ENCODE measurements at regions not wholly inside any gene's neighbourhood (a gene's known extent, or its start where the extent isn't known, plus 50 kb on each side); places are given as distances from the start of the nearest gene placed in this dataset.

DNA sequence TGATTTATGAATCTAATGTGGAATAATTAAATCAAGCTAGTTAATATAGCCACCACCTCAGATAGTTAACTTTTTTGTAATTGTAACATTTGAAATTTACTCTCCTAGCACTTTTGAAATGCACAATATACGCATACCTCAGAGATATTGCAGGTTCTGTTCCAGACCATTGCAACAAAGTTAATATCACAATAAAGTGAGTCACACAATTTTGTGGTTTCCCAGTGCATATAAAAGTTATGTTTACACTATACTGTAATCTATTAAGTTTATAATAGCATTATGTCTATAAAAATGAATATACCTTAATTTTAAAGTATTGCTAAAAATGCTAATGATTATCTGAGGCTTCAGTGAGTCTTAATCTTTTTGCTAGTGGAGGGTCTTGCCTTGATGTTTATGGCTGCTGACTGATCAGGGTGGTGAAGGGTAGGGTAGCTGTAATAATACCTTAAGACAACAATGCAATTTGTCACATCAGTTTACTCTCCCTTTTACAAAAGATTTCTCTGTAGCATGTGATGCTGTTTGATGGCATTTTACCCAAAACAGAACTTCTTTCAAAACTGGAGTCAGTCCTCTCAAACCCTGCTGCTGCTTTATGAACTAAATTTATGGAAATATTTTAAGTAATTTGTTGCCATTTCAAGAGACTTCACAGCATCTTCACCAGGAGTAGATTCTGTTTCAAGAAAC is 235.1 kb upstream of the ADAMTSL1 start:
- CTCF ChIA-PET (ENCODE audit: low intra/inter-chr PET ratio, low total read pairs) = no interaction called here
- H3K4me3 ChIP-seq (replicated peaks in 1 of 3; ENCODE audit: insufficient read depth in 1 of 3, low read depth in 2 of 3, low read length in 3 of 3) = no peak overlapping the region
- no peak overlapping the region for H2AFZ ChIP-seq (ENCODE audit: low read length)
- H3K4me2 ChIP-seq (ENCODE audit: low read depth, low read length) = no peak overlapping the region
- H4K20me1 ChIP-seq (ENCODE audit: insufficient read depth, low read length) = no peaks in the 10 kb centered on the region
- no TSS peak for BruUV-seq (replicated peaks)
- in situ Hi-C loops (cut with HindIII; ENCODE audit: extremely low pct_ligation_motif_present, low pct_unique_long_range_greater_than_20kb) (no loop called here), intact Hi-C loops (cut with micrococcal nuclease; ENCODE audit: unreplicated experiment) (no loop called here)
- DNase-seq (ENCODE audit: low spot score) (no peak), ATAC-seq (no peak), FAIRE-seq (no peak)
- no peaks in the 10 kb centered on the region for H3K36me3 ChIP-seq (replicated peaks in 1 of 2; ENCODE audit: control insufficient read depth in 1 of 2, insufficient read depth in 2 of 2, low read length in 2 of 2)
- H3K4me1 ChIP-seq (ENCODE audit: insufficient read depth, low read length) = no peaks in the 10 kb centered on the region
- H3K79me2 ChIP-seq (ENCODE audit: insufficient read depth, low read length) = no peaks in the 10 kb centered on the region
- H3K9me3 ChIP-seq (ENCODE audit: low read length) = peaks cover 6% of the 10 kb centered on the region; the same call in 1 of the 2 replicates
- POLR2A ChIA-PET = no interaction called here
- H3K27me3 ChIP-seq (ENCODE audit: control insufficient read depth in 1 of 2, insufficient read depth in 2 of 2, low read length in 2 of 2) = no peaks in the 10 kb centered on the region
- WGBS (ENCODE audit: low lambda C conversion rate) = 10% methylated on average over 1 of the region's 1 CpG
- no peak overlapping the region for H3K9ac ChIP-seq (ENCODE audit: insufficient read depth, low read depth, low read length)
- H3K27ac ChIP-seq (ENCODE audit: extremely low read length, insufficient read depth, low read length) = no peak overlapping the region
- TF ChIP-seq AKAP8 (CRISPR knock-in tag; IDR thresholded peaks at IDR 0.05) = no peak
- TF ChIP-seq ZNF138 (CRISPR knock-in tag; IDR thresholded peaks at IDR 0.05; ENCODE audit: low read depth) = no peak
- TF ChIP-seq, protein P1, sequence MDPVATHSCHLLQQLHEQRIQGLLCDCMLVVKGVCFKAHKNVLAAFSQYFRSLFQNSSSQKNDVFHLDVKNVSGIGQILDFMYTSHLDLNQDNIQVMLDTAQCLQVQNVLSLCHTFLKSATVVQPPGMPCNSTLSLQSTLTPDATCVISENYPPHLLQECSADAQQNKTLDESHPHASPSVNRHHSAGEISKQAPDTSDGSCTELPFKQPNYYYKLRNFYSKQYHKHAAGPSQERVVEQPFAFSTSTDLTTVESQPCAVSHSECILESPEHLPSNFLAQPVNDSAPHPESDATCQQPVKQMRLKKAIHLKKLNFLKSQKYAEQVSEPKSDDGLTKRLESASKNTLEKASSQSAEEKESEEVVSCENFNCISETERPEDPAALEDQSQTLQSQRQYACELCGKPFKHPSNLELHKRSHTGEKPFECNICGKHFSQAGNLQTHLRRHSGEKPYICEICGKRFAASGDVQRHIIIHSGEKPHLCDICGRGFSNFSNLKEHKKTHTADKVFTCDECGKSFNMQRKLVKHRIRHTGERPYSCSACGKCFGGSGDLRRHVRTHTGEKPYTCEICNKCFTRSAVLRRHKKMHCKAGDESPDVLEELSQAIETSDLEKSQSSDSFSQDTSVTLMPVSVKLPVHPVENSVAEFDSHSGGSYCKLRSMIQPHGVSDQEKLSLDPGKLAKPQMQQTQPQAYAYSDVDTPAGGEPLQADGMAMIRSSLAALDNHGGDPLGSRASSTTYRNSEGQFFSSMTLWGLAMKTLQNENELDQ (CRISPR knock-in tag; IDR thresholded peaks at IDR 0.05; ENCODE audit: borderline replicate concordance) = no peak
- no peak for TF ChIP-seq ZNF570 (CRISPR knock-in tag; IDR thresholded peaks at IDR 0.05; ENCODE audit: borderline replicate concordance)
- TF ChIP-seq, protein P2, sequence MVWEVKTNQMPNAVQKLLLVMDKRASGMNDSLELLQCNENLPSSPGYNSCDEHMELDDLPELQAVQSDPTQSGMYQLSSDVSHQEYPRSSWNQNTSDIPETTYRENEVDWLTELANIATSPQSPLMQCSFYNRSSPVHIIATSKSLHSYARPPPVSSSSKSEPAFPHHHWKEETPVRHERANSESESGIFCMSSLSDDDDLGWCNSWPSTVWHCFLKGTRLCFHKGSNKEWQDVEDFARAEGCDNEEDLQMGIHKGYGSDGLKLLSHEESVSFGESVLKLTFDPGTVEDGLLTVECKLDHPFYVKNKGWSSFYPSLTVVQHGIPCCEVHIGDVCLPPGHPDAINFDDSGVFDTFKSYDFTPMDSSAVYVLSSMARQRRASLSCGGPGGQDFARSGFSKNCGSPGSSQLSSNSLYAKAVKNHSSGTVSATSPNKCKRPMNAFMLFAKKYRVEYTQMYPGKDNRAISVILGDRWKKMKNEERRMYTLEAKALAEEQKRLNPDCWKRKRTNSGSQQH (CRISPR knock-in tag; IDR thresholded peaks at IDR 0.05; ENCODE audit: low read depth) = no peak
- TF ChIP-seq POLR2AphosphoS2 (IDR thresholded peaks at IDR 0.05; ENCODE audit: low read depth, low read length) = no peak
- TF ChIP-seq KAT8 (CRISPR knock-in tag; IDR thresholded peaks at IDR 0.05) = no peak
- no peak for TF ChIP-seq SMC3 (IDR thresholded peaks at IDR 0.05; ENCODE audit: low read length)
- no peak for TF ChIP-seq MZF1 (CRISPR knock-in tag; IDR thresholded peaks at IDR 0.05; ENCODE audit: borderline replicate concordance)
- TF ChIP-seq, protein P3, sequence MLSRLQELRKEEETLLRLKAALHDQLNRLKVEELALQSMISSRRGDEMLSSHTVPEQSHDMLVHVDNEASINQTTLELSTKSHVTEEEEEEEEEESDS (CRISPR knock-in tag; IDR thresholded peaks at IDR 0.05; ENCODE audit: borderline replicate concordance) = no peak
- no peak for TF ChIP-seq PHF21A (CRISPR knock-in tag; IDR thresholded peaks at IDR 0.05)
- TF ChIP-seq MIER2 (CRISPR knock-in tag; IDR thresholded peaks at IDR 0.05) = no peak
- TF ChIP-seq, protein P4, sequence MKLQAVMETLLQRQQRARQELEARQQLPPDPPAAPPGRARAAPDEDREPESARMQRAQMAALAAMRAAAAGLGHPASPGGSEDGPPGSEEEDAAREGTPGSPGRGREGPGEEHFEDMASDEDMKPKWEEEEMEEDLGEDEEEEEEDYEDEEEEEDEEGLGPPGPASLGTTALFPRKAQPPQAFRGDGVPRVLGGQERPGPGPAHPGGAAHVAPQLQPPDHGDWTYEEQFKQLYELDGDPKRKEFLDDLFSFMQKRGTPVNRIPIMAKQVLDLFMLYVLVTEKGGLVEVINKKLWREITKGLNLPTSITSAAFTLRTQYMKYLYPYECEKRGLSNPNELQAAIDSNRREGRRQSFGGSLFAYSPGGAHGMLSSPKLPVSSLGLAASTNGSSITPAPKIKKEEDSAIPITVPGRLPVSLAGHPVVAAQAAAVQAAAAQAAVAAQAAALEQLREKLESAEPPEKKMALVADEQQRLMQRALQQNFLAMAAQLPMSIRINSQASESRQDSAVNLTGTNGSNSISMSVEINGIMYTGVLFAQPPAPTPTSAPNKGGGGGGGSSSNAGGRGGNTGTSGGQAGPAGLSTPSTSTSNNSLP (IDR thresholded peaks at IDR 0.05; ENCODE audit: low read depth, low read length) = no peak
- TF ChIP-seq, protein P5, sequence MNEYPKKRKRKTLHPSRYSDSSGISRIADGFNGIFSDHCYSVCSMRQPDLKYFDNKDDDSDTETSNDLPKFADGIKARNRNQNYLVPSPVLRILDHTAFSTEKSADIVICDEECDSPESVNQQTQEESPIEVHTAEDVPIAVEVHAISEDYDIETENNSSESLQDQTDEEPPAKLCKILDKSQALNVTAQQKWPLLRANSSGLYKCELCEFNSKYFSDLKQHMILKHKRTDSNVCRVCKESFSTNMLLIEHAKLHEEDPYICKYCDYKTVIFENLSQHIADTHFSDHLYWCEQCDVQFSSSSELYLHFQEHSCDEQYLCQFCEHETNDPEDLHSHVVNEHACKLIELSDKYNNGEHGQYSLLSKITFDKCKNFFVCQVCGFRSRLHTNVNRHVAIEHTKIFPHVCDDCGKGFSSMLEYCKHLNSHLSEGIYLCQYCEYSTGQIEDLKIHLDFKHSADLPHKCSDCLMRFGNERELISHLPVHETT (CRISPR knock-in tag; conservative IDR thresholded peaks at IDR 0.05) = no peak
- no peak for TF ChIP-seq MTA3 (CRISPR knock-in tag; IDR thresholded peaks at IDR 0.05)
- no peak for TF ChIP-seq ZFP37 (CRISPR knock-in tag; IDR thresholded peaks at IDR 0.05; ENCODE audit: borderline replicate concordance)
- TF ChIP-seq, protein P6, sequence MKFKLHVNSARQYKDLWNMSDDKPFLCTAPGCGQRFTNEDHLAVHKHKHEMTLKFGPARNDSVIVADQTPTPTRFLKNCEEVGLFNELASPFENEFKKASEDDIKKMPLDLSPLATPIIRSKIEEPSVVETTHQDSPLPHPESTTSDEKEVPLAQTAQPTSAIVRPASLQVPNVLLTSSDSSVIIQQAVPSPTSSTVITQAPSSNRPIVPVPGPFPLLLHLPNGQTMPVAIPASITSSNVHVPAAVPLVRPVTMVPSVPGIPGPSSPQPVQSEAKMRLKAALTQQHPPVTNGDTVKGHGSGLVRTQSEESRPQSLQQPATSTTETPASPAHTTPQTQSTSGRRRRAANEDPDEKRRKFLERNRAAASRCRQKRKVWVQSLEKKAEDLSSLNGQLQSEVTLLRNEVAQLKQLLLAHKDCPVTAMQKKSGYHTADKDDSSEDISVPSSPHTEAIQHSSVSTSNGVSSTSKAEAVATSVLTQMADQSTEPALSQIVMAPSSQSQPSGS (CRISPR knock-in tag; IDR thresholded peaks at IDR 0.05) = no peak

All from HepG2 (cell line).